HepG2 (cell line): ENCODE measurements at regions not wholly inside any gene's neighbourhood (a gene's known extent, or its start where the extent isn't known, plus 50 kb on each side); places are given as distances from the start of the nearest gene placed in this dataset.
"Not testable (repeated sequence)": the region's sequence is repeated elsewhere in the genome, so short reads cannot be mapped to it uniquely, and the experiment has no call there.

Experiments used
- ATAC-seq: fragments of 200-7000 bp; cut with Tn5 transposase; 3 replicates; pipeline ENCODE4 v1.9.1; 2020; ENCODE audit warnings: mild to moderate bottlenecking, moderate library complexity
- BruUV-seq: library from RNA; stranded (reverse); fragments of 400-500 nt; replicated peaks from 2 replicates; lab custom pipeline; 2021; lab: Mats Ljungman, UMichigan
- CTCF ChIA-PET: fragments of 300-600 bp; formaldehyde crosslinking; extraction: SDS; loops from one replicate; lab custom pipeline; 2021; ENCODE audit warnings: low total read pairs, inconsistent platforms, low intra/inter-chr PET ratio; lab: Yijun Ruan, JAX
- POLR2A ChIA-PET: fragments of 350-600 bp; sonication (Branson Sonifier 250); formaldehyde crosslinking; loops from one replicate; lab custom pipeline; 2020; ENCODE audit warnings: antibody characterized with exemption, inconsistent platforms; lab: Yijun Ruan, JAX
- DNase-seq: peaks from one replicate; pipeline ENCODE4 v3.0.0-alpha.2; 2015; ENCODE audit warnings: low spot score
- FAIRE-seq: peaks from 3 replicates; lab custom pipeline; 2011; peaks lifted over from hg19 to GRCh38; lab: Jason Lieb, UNC
- H2AFZ ChIP-seq: one replicate; pipeline ENCODE4 v1.6.1; 2011; ENCODE audit warnings: low read length, inconsistent platforms
- H3K27ac ChIP-seq: fragments of 300-600 bp; 3 replicates; pipeline ENCODE4 v1.8.0; 2011; ENCODE audit warnings: mixed run types, mild to moderate bottlenecking, mixed read lengths, low read length, inconsistent platforms; ENCODE audit not compliant: insufficient read depth; ENCODE audit errors: extremely low read length
- H3K27me3 ChIP-seq, 2 experiments: fragments of 200-600 bp in 1 of 2; 2 replicates in 1 of 2; 3 replicates in 1 of 2; pipeline versions ENCODE4 v1.6.0 to v1.8.0; 2011; ENCODE audit warnings: low read length in 2 of 2, mild to moderate bottlenecking in 2 of 2, moderate library complexity in 2 of 2, inconsistent platforms in 1 of 2; ENCODE audit not compliant: insufficient read depth in 2 of 2, control insufficient read depth in 1 of 2
- H3K36me3 ChIP-seq, 2 experiments: fragments of 200-600 bp in 1 of 2; replicated peaks in 1 of 2; 2 replicates in 1 of 2; 3 replicates in 1 of 2; pipeline versions ENCODE4 v1.5.1 to v1.8.0; 2011; ENCODE audit warnings: low read length in 2 of 2, inconsistent platforms in 1 of 2; ENCODE audit not compliant: insufficient read depth in 2 of 2, control insufficient read depth in 1 of 2
- H3K4me1 ChIP-seq: 2 replicates; pipeline ENCODE4 v1.5.1; 2012; ENCODE audit warnings: low read length, inconsistent platforms; ENCODE audit not compliant: insufficient read depth
- H3K4me2 ChIP-seq: 2 replicates; pipeline ENCODE4 v1.6.0; 2011; ENCODE audit warnings: low read depth, low read length, inconsistent platforms
- H3K4me3 ChIP-seq, 3 experiments: fragments of 200-600 bp in 1 of 3; sonication (generic), shearing (Covaris generic) in 1 of 3; replicated peaks in 1 of 3; 2 replicates each; pipeline ENCODE4 v1.5.1; 2011 to 2016; ENCODE audit warnings: low read length in 3 of 3, inconsistent platforms in 2 of 3, low read depth in 2 of 3, mild to moderate bottlenecking in 2 of 3, control low read depth in 1 of 3, mixed read lengths in 1 of 3; ENCODE audit not compliant: insufficient read depth in 1 of 3
- H3K79me2 ChIP-seq: one replicate; pipeline ENCODE4 v1.6.1; 2011; ENCODE audit warnings: low read length, inconsistent platforms; ENCODE audit not compliant: insufficient read depth
- H3K9ac ChIP-seq: 2 replicates; pipeline ENCODE4 v1.6.0; 2011; ENCODE audit warnings: mild to moderate bottlenecking, low read depth, low read length, inconsistent platforms; ENCODE audit not compliant: insufficient read depth
- H3K9me3 ChIP-seq: 2 replicates; pipeline ENCODE4 v1.5.1; 2012; ENCODE audit warnings: mild to moderate bottlenecking, low read length
- H4K20me1 ChIP-seq: 2 replicates; pipeline ENCODE4 v1.6.0; 2011; ENCODE audit warnings: inconsistent platforms, mild to moderate bottlenecking, low read length, moderate library complexity; ENCODE audit not compliant: insufficient read depth
- CENPT ChIP-seq: sonication (generic); formaldehyde crosslinking; IDR thresholded peaks from 2 replicates; pipeline ENCODE4 v1.8.0; 2022; ENCODE audit warnings: low read depth, mild to moderate bottlenecking, moderate library complexity, missing genetic modification reagents
- WGBS: methylation state at CpG from one replicate; pipeline ENCODE4 v1.1.6; 2017; ENCODE audit warnings: low lambda C conversion rate; 5-methylcytosine and 5-hydroxymethylcytosine counted together
- in situ Hi-C: cut with HindIII; loops from 2 replicates; pipeline ENCODE4 v1.10.0; 2017; ENCODE audit warnings: low pct_unique_long_range_greater_than_20kb; ENCODE audit not compliant: extremely low pct_ligation_motif_present
- intact Hi-C: fragments of 100-400 bp; cut with micrococcal nuclease; formaldehyde crosslinking; loops from one replicate; pipeline ENCODE4 v1.10.0; 2022; ENCODE audit not compliant: unreplicated experiment
- TF ChIP-seq, protein P1 (sequence below): sonication (generic); formaldehyde crosslinking; conservative IDR thresholded peaks from 2 replicates; pipeline ENCODE4 v1.8.0; 2022; ENCODE audit warnings: mild to moderate bottlenecking, moderate library complexity, missing genetic modification reagents

DNA sequence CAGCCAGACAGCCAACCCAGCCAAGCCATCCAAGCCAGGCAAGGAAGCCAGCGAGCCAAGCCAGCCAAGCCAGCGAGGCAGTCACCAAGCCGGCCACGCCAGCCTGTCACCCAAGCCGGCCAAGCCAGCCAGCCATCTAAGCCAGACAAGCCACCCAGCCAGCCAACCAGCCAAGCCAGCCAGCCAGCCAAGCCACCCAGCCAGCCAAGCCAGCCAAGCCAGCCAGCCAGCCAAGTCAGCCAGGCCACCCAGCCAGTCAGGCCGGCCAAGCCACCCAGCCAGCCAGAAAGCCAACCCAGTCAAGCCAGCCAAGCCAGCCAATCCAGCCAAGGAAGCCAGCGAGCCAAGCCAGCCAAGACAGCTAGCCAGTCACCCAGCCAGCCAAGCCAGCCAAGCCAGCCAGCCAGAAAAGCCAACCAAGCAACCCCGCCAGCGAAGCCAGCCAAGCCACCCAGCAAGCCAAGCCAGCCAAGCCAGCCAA is 201.2 kb downstream of the GOLGA6L6 start:
- in situ Hi-C loops, result no loop called here
- CTCF ChIA-PET, result no interaction called here

DNA sequence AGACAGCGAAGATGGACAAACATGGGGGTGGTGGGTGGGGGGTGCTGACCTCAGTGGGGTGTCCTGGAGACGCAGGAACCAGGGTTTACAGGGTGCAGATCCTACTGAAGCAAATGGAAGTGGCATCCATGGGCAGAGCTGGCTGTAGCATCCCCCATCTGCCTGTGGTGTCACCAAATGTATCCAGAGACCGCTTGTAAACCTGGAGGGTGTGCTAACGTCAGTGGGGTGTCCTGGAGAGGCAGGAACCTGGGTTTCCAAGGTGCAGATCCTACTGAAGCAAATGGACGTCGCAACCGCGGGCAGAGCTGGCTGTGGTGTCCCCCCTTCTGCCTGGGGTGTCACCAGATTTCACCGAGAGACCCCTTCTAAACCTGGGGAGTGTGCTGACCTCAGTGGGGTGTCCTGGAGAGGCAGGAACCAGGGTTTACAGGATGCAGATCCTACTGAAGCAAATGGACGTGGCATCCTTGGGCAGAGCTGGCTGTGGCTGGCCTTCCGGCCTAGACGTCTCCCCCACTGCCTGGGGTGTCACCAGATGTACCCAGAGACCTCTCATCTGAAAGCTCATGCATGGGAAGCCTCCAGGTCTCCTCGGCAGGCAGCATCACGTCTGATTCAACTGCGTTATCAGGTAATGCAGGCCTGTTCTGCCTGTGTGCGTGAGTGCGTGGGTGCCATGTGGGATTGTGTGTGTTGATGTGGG is 202.4 kb downstream of the GOLGA6L6 start:
- H3K36me3 ChIP-seq, H3K4me2 ChIP-seq, H3K27me3 ChIP-seq, BruUV-seq, intact Hi-C loops, DNase-seq, ATAC-seq, POLR2A ChIA-PET, CTCF ChIA-PET, FAIRE-seq, in situ Hi-C loops, H3K4me3 ChIP-seq, H2AFZ ChIP-seq, H3K79me2 ChIP-seq, H3K9ac ChIP-seq, H3K27ac ChIP-seq, H4K20me1 ChIP-seq, H3K4me1 ChIP-seq: not testable (repeated sequence)
- WGBS, result 28% methylated on average over 17 of the region's 17 CpGs
- peaks cover 33% of the 10 kb centered on the region for H3K9me3 ChIP-seq

More for the DNA sequence above, 201.2 kb downstream of the GOLGA6L6 start:
- intact Hi-C loops, result no loop called here
- Histone ChIP-seq H4K20me1 (no peaks in the 10 kb centered on the region), H3K4me3 (no peak overlapping the region), H3K9ac (no peak overlapping the region), H3K27me3 (no peaks in the 10 kb centered on the region; a peak in 1 of 5 replicates), H3K36me3 (no peaks in the 10 kb centered on the region), H3K9me3 (peaks cover 44% of the 10 kb centered on the region), H2AFZ (no peak overlapping the region), H3K79me2 (no peaks in the 10 kb centered on the region), H3K4me1 (no peaks in the 10 kb centered on the region), H3K4me2 (no peak overlapping the region), H3K27ac (no peak overlapping the region)
- no TSS peak for BruUV-seq
- TF ChIP-seq, protein P1, sequence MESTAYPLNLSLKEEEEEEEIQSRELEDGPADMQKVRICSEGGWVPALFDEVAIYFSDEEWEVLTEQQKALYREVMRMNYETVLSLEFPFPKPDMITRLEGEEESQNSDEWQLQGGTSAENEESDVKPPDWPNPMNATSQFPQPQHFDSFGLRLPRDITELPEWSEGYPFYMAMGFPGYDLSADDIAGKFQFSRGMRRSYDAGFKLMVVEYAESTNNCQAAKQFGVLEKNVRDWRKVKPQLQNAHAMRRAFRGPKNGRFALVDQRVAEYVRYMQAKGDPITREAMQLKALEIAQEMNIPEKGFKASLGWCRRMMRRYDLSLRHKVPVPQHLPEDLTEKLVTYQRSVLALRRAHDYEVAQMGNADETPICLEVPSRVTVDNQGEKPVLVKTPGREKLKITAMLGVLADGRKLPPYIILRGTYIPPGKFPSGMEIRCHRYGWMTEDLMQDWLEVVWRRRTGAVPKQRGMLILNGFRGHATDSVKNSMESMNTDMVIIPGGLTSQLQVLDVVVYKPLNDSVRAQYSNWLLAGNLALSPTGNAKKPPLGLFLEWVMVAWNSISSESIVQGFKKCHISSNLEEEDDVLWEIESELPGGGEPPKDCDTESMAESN (CRISPR knock-in tag), result no peak
- 0 out of 2 replicates have a peak, but pooled peaks have one; percentile 51 for TF ChIP-seq CENPT (CRISPR knock-in tag)
- ATAC-seq (peak; percentile 53), DNase-seq (no peak), FAIRE-seq (no peak)
- 38% methylated on average over 7 of the region's 9 CpGs for WGBS
- POLR2A ChIA-PET, result no interaction called here

DNA sequence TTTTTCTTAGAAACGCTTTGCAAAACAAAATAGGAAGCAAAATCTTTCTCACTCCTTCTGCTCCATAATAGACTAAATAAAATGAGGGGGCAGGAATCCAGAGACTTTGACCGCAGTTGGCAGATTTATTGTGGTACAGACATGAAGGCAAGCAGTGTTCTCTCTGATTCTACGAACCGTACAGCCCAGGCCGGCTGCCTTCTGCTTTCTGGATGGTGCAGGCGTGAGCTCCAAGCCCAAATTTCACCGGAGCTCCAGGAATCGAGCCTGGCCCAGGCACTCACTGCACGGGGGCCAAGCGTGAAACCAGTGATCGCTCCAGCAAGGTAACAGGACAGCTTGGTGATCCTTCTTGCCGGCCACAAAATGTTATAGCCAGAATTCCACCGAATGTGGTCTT is 202.9 kb downstream of the GOLGA6L6 start:
- FAIRE-seq, in situ Hi-C loops: not testable (repeated sequence)

More for the DNA sequence above, 202.9 kb downstream of the GOLGA6L6 start:
- H4K20me1 ChIP-seq, ATAC-seq, H3K9ac ChIP-seq, H3K4me1 ChIP-seq, intact Hi-C loops, H3K27me3 ChIP-seq, H3K4me2 ChIP-seq, BruUV-seq, CTCF ChIA-PET, DNase-seq, H2AFZ ChIP-seq, H3K79me2 ChIP-seq, H3K27ac ChIP-seq, H3K36me3 ChIP-seq, POLR2A ChIA-PET, H3K4me3 ChIP-seq: not testable (repeated sequence)
- peaks cover 27% of the 10 kb centered on the region for H3K9me3 ChIP-seq
- WGBS, result 66% methylated on average over 9 of the region's 13 CpGs
